ENCODE measurements at regions not wholly inside any gene's neighbourhood (a gene's known extent, or its start where the extent isn't known, plus 50 kb on each side); places are given as distances from the start of the nearest gene placed in this dataset.

DNA sequence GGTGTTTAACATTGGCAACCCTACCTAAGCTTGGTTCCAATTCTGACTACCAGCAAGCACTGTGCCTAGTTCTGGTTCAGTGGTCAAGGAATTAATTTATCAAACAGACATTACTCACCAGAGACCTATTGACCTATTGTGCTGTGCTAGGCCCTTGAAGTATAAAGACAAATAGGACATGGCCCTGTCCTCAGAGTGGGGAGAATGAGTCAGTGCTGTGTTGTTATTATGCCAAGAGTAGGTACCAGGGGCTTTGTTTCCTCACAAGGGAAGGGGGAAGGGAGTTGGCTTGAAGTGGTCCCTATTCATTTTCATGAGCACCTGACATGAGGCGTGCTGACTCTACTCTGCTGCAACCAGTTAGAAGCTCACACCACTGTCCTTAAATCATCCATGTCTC, 62.6 kb upstream of the PLPP4 start:
- no peak for DNase-seq (ENCODE audit: low read depth, low spot score)
- TF ChIP-seq, protein P1, sequence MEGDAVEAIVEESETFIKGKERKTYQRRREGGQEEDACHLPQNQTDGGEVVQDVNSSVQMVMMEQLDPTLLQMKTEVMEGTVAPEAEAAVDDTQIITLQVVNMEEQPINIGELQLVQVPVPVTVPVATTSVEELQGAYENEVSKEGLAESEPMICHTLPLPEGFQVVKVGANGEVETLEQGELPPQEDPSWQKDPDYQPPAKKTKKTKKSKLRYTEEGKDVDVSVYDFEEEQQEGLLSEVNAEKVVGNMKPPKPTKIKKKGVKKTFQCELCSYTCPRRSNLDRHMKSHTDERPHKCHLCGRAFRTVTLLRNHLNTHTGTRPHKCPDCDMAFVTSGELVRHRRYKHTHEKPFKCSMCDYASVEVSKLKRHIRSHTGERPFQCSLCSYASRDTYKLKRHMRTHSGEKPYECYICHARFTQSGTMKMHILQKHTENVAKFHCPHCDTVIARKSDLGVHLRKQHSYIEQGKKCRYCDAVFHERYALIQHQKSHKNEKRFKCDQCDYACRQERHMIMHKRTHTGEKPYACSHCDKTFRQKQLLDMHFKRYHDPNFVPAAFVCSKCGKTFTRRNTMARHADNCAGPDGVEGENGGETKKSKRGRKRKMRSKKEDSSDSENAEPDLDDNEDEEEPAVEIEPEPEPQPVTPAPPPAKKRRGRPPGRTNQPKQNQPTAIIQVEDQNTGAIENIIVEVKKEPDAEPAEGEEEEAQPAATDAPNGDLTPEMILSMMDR (IDR thresholded peaks at IDR 0.05; ENCODE audit: insufficient read depth, low read length, missing control alignments) = no peak
- ChIA-PET POLR2A (no interaction called here), CTCF (interaction anchor here (1.5 kb wide), 1 partner anchor 16 kb away, joined by 5 read pairs; no protein-coding TSS in a partner anchor)
- H3K4me3 ChIP-seq (ENCODE audit: low read depth, low read length) = no peak overlapping the region

DNA sequence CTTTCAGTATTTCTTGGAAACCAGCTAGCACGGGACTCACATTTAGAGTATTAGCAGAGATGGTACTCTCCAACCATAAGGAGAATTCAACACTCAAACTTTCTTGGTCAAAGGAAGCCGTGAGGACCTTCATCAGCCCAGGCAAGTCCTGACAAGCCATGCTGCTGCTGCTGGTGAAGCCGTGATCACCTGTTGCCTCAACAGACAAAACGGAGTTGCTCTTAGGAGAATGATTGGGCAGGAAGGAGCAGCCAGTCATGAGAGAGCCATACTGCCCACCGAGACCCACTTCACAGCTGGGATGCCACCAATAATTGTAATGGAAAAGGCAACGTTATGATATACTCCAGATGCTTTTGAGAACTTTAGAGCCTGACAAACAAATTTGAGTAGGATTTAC, 60.8 kb upstream of the PLPP4 start:
- H3K4me3 ChIP-seq (ENCODE audit: low read depth, low read length) = no peak overlapping the region
- TF ChIP-seq, protein P1 (IDR thresholded peaks at IDR 0.05; ENCODE audit: insufficient read depth, low read length, missing control alignments) = no peak
- POLR2A ChIA-PET = no interaction called here
- CTCF ChIA-PET = no interaction called here
- no peak for DNase-seq (ENCODE audit: low read depth, low spot score)

DNA sequence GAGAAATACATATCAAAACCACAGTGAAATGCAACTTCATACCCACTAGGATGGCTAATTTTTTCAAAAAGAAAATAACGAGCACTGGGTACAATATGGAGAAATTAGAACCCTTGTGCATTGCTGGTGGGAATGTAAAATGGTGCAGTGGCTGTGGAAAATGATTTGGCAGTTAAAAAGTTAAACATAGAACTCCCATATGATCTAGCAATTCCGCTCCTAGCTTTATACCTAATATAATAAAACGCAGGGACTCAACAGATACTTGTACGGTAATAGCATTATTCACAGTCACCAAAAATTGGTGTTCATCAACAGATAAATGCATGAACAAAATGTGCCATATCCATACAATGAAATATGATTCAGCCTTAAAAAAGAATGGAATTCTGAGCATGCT, 58.8 kb upstream of the PLPP4 start:
- ChIA-PET CTCF (no interaction called here), POLR2A (no interaction called here)
- no peak overlapping the region for H3K4me3 ChIP-seq (ENCODE audit: low read depth, low read length)
- TF ChIP-seq, protein P1 (IDR thresholded peaks at IDR 0.05; ENCODE audit: insufficient read depth, low read length, missing control alignments) = no peak
- no peak for DNase-seq (ENCODE audit: low read depth, low spot score)

DNA sequence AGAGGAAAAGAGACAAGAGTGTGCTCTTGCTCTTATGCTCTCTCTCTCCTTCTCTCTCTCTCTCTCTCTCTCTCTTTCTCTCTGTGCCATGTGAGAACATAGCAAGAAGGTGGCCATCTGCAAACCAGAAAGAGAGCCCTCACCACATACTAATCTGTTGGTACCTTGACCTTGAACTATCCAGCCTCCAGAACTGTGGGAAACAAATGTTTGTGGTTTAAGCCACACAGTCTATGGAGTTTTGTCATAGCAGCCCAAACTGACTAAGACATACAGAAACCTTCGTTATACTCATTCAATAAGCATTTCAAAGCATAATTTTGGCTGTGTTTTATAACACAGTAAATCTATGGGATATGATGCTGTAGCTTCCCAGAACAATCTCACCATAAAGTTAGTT, 56.4 kb upstream of the PLPP4 start:
- TF ChIP-seq, protein P1 (IDR thresholded peaks at IDR 0.05; ENCODE audit: insufficient read depth, low read length, missing control alignments) = no peak
- POLR2A ChIA-PET = interaction anchor here (1.2 kb wide), 1 partner anchor 11 kb away, joined by 4 read pairs; no protein-coding TSS in a partner anchor
- H3K4me3 ChIP-seq (ENCODE audit: low read depth, low read length) = no peak overlapping the region
- CTCF ChIA-PET = interaction anchor here (2.0 kb wide), 1 partner anchor 15 kb away, joined by 4 read pairs; no protein-coding TSS in a partner anchor
- DNase-seq (ENCODE audit: low read depth, low spot score) = no peak

DNA sequence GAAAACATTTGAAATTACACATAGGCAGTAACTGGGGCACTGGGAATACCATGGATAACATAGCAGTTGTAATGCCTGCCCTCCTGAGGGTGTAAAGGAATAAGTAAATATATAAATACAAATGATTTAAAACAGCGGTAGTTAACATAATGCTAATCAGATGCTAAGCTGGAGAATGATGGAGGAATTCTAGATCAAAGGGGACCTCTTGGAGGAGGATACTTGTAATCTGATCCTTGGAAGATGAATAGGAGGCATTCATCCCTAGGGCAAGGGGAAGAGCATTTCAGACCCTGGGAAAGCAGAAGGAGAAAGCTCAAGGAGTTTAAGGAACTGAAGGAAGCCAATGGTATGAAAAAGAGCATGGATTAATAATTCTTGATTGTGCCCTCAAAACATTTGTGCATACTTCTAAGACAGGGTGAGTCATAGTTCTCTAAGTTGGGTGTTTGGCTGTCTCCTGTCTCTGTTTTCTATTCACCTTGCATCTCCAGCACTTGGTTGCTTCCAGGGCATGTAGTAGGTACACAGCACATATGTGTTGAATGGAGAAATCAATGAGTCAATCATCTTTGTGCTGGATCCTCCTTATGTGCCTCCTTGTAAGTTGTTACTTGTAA, 54.8 kb upstream of the PLPP4 start:
- CTCF ChIA-PET = interaction anchor here (2.9 kb wide), 1 partner anchor 20 kb away, joined by 14 read pairs; no protein-coding TSS in a partner anchor
- no peak for DNase-seq (ENCODE audit: low read depth, low spot score)
- POLR2A ChIA-PET = interaction anchor here (0.6 kb wide), 1 partner anchor 59 kb away, joined by 4 read pairs; no protein-coding TSS in a partner anchor
- TF ChIP-seq, protein P1 (IDR thresholded peaks at IDR 0.05; ENCODE audit: insufficient read depth, low read length, missing control alignments) = no peak
- no peak overlapping the region for H3K4me3 ChIP-seq (ENCODE audit: low read depth, low read length)

DNA sequence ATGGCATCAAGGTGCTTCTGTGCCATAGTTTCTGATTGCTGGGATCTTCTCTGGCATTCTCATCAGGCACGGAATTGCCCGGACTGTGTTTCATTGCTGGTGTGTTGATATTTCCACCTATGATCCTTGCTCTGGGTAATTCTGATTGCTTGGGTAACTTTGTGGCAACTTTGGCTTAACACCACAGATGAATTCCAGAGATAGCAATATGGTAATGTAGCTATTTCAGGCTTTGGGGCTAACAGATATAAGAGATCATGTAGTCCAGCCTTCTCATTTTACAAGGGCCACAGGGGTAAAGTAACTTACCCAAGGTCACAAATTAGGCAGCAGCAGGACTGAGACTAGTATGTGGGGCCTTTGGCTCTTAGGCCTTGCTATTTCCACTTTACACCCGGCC, 53.9 kb upstream of the PLPP4 start:
- TF ChIP-seq, protein P1 (IDR thresholded peaks at IDR 0.05; ENCODE audit: insufficient read depth, low read length, missing control alignments) = no peak
- H3K4me3 ChIP-seq (ENCODE audit: low read depth, low read length) = no peak overlapping the region
- DNase-seq (ENCODE audit: low read depth, low spot score) = no peak
- ChIA-PET POLR2A (interaction anchor here (1.0 kb wide), 1 partner anchor 11 kb away, joined by 3 read pairs; no protein-coding TSS in a partner anchor), CTCF (interaction anchor here (2.9 kb wide), 1 partner anchor 20 kb away, joined by 14 read pairs; no protein-coding TSS in a partner anchor)
